Loucy (cell line): ENCODE measurements at regions not wholly inside any gene's neighbourhood (a gene's known extent, or its start where the extent isn't known, plus 50 kb on each side); places are given as distances from the start of the nearest gene placed in this dataset.

ENCODE experiments used
- H2AFZ ChIP-seq: fragments of 200-600 bp; sonication (generic); 2 replicates; pipeline ENCODE4 v1.6.0; 2016; ENCODE audit warnings: antibody characterized with exemption, mild to moderate bottlenecking, low read length, moderate library complexity
- H3F3A ChIP-seq: fragments of 200-600 bp; 2 replicates; pipeline ENCODE4 v1.6.0; 2016; ENCODE audit warnings: antibody characterized with exemption, low read depth, mild to moderate bottlenecking
- H3K27me3 ChIP-seq: fragments of 200-600 bp; sonication (generic); 2 replicates; pipeline ENCODE4 v1.6.1; 2014; ENCODE audit warnings: low read length, mild to moderate bottlenecking; ENCODE audit not compliant: insufficient read depth, poor library complexity, severe bottlenecking
- H3K36me3 ChIP-seq: fragments of 200-600 bp; sonication (generic); 2 replicates; pipeline ENCODE4 v1.6.1; 2016; ENCODE audit warnings: low read length; ENCODE audit not compliant: insufficient read depth
- H3K4me1 ChIP-seq: fragments of 200-600 bp; sonication (generic); 2 replicates; pipeline ENCODE4 v1.5.1; 2014; ENCODE audit warnings: low read length, mild to moderate bottlenecking; ENCODE audit not compliant: insufficient read depth, poor library complexity, severe bottlenecking
- H3K4me2 ChIP-seq: fragments of 200-600 bp; sonication (generic); 2 replicates; pipeline ENCODE4 v1.6.0; 2014; ENCODE audit warnings: antibody characterized with exemption, low read length, low read depth, mild to moderate bottlenecking; ENCODE audit not compliant: poor library complexity, severe bottlenecking
- H3K4me3 ChIP-seq: fragments of 200-600 bp; sonication (generic); 2 replicates; pipeline ENCODE4 v1.5.1; 2014; ENCODE audit warnings: low read length, mild to moderate bottlenecking, mixed read lengths; ENCODE audit not compliant: poor library complexity, severe bottlenecking
- H3K79me2 ChIP-seq: fragments of 200-600 bp; sonication (generic); 2 replicates; pipeline ENCODE4 v1.6.1; 2014; ENCODE audit warnings: low read length; ENCODE audit not compliant: insufficient read depth
- H3K9ac ChIP-seq: fragments of 200-600 bp; sonication (generic); 2 replicates; pipeline ENCODE4 v1.6.0; 2014; ENCODE audit warnings: mild to moderate bottlenecking, low read depth, low read length, moderate library complexity; ENCODE audit not compliant: poor library complexity, severe bottlenecking
- H3K9me2 ChIP-seq: fragments of 200-600 bp; sonication (generic); replicated peaks from 2 replicates; pipeline ENCODE4 v1.6.1; 2016; ENCODE audit warnings: low read depth, low read length, mixed read lengths
- H3K9me3 ChIP-seq: fragments of 200-600 bp; sonication (generic); 2 replicates; pipeline ENCODE4 v1.6.1; 2014; ENCODE audit warnings: mild to moderate bottlenecking, antibody characterized with exemption, low read length, low read depth; ENCODE audit not compliant: insufficient read depth
- H4K20me1 ChIP-seq: fragments of 200-600 bp; sonication (generic); 2 replicates; pipeline ENCODE4 v1.6.0; 2014; ENCODE audit warnings: antibody characterized with exemption, low read length, mild to moderate bottlenecking; ENCODE audit not compliant: insufficient read depth, poor library complexity, severe bottlenecking
- CTCF ChIP-seq: fragments of 200-600 bp; sonication (generic); conservative IDR thresholded peaks from 2 replicates; pipeline ENCODE4 v1.5.1; 2014; ENCODE audit warnings: mild to moderate bottlenecking, antibody characterized with exemption, low read length
- EZH2phosphoT487 ChIP-seq: fragments of 200-600 bp; IDR thresholded peaks from 2 replicates; pipeline ENCODE4 v1.6.1; 2018; ENCODE audit warnings: antibody characterized with exemption, mild to moderate bottlenecking, moderate library complexity, borderline replicate concordance

GRCh38 chr3:59486520-59486919 lies 436.7 kb upstream of the CFAP20DC start:
- Histone ChIP-seq H3K27me3 (no peaks in the 10 kb centered on the region), H3K4me2 (no peak overlapping the region), H3K4me1 (peaks cover 16% of the 10 kb centered on the region), H3K9me3 (no peaks in the 10 kb centered on the region), H3K9ac (no peak overlapping the region), H3K9me2 (no peaks in the 10 kb centered on the region), H4K20me1 (no peaks in the 10 kb centered on the region), H3F3A (no peaks in the 10 kb centered on the region), H2AFZ (no peak overlapping the region), H3K36me3 (no peaks in the 10 kb centered on the region), H3K79me2 (no peaks in the 10 kb centered on the region), H3K4me3 (no peak overlapping the region)
- no peak for TF ChIP-seq CTCF

DNA sequence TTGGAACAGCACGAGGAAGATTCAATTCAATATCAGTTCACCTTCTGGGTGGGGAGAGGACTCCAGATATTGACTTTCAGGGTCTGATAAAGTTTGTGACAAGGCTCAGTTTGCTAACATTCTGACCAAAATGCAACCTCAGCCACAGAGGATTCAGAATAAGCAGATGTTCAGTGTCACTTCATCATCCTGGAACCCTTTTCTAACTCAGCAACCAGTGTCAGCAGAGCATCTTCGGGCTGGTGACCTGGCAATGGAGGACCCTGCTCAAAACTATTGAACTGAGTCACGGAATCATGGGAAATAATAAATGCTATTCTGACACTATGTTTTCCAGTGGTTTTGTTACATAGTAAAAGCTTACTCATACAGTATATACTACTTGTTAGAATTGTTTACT lies 433.4 kb upstream of the CFAP20DC start:
- Histone ChIP-seq H3K36me3 (no peaks in the 10 kb centered on the region), H3F3A (no peaks in the 10 kb centered on the region), H3K27me3 (no peaks in the 10 kb centered on the region), H4K20me1 (no peaks in the 10 kb centered on the region), H3K4me3 (no peak overlapping the region), H3K9ac (no peak overlapping the region), H3K4me1 (peaks cover 40% of the 10 kb centered on the region), H3K4me2 (no peak overlapping the region), H3K9me2 (no peaks in the 10 kb centered on the region), H3K9me3 (no peaks in the 10 kb centered on the region), H2AFZ (no peak overlapping the region), H3K79me2 (no peaks in the 10 kb centered on the region)
- TF ChIP-seq EZH2phosphoT487 (no peak), CTCF (no peak)

- H4K20me1 ChIP-seq = no peaks in the 10 kb centered on the region
- H3K4me1 ChIP-seq = peaks cover 40% of the 10 kb centered on the region
- no peak for TF ChIP-seq EZH2phosphoT487
- TF ChIP-seq CTCF = no peak
- no peak overlapping the region for H3K9ac ChIP-seq
- H3K36me3 ChIP-seq = no peaks in the 10 kb centered on the region
- H3K4me3 ChIP-seq = no peak overlapping the region
- no peak overlapping the region for H2AFZ ChIP-seq
- H3F3A ChIP-seq = no peaks in the 10 kb centered on the region
- no peaks in the 10 kb centered on the region for H3K9me2 ChIP-seq
- no peak overlapping the region for H3K4me2 ChIP-seq
- no peaks in the 10 kb centered on the region for H3K9me3 ChIP-seq
- H3K27me3 ChIP-seq = no peaks in the 10 kb centered on the region
- no peaks in the 10 kb centered on the region for H3K79me2 ChIP-seq
Measured at GRCh38 chr3:59482684-59483083, 432.9 kb upstream of the CFAP20DC start.
